ENCODE measurements at regions not wholly inside any gene's neighbourhood (a gene's known extent, or its start where the extent isn't known, plus 50 kb on each side); places are given as distances from the start of the nearest gene placed in this dataset.

DNA sequence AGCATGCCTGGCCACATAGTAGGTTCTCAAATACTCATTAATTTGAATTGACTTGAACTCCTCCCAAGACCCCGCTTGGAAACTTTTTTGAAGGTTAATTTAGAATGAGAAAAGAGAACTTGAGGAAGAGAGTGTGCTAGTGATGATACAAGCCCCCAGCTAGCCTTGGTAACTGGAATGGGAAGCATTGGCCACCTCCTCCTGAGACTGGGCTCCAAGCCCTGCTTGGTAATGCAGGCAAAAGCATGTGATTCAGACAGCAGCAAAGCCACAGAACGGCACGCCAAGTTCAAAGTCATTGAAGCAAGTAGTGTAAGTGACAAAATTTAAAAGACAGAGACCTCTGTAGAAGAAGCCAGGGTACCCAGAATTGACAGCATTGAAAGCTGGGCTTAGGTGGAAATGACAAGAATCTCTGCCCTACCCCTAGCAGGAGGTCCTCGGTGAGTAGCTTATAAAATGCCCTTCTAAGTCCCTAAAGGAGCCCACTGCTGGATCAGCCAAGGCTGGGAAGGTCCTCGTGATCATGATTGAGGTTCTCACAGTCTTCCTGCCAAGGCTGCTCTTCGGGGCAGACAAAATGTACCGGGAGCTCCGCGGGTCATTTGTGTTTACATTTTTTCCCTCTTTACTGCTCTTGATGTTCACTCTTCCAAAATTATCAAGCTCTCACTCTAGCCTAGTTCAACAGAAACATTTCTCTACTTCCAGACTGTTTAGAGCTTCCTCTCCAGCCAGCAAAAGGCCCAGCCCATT, 99.4 kb downstream of the TSEN15 start:
- no peak for TF ChIP-seq POLR2A (IDR thresholded peaks at IDR 0.05)
- TF ChIP-seq, protein P1, sequence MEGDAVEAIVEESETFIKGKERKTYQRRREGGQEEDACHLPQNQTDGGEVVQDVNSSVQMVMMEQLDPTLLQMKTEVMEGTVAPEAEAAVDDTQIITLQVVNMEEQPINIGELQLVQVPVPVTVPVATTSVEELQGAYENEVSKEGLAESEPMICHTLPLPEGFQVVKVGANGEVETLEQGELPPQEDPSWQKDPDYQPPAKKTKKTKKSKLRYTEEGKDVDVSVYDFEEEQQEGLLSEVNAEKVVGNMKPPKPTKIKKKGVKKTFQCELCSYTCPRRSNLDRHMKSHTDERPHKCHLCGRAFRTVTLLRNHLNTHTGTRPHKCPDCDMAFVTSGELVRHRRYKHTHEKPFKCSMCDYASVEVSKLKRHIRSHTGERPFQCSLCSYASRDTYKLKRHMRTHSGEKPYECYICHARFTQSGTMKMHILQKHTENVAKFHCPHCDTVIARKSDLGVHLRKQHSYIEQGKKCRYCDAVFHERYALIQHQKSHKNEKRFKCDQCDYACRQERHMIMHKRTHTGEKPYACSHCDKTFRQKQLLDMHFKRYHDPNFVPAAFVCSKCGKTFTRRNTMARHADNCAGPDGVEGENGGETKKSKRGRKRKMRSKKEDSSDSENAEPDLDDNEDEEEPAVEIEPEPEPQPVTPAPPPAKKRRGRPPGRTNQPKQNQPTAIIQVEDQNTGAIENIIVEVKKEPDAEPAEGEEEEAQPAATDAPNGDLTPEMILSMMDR (IDR thresholded peaks at IDR 0.05), result no peak

Data from upper lobe of left lung (tissue), 4 donors.